ENCODE measurements at regions not wholly inside any gene's neighbourhood (a gene's known extent, or its start where the extent isn't known, plus 50 kb on each side); places are given as distances from the start of the nearest gene placed in this dataset.

DNA sequence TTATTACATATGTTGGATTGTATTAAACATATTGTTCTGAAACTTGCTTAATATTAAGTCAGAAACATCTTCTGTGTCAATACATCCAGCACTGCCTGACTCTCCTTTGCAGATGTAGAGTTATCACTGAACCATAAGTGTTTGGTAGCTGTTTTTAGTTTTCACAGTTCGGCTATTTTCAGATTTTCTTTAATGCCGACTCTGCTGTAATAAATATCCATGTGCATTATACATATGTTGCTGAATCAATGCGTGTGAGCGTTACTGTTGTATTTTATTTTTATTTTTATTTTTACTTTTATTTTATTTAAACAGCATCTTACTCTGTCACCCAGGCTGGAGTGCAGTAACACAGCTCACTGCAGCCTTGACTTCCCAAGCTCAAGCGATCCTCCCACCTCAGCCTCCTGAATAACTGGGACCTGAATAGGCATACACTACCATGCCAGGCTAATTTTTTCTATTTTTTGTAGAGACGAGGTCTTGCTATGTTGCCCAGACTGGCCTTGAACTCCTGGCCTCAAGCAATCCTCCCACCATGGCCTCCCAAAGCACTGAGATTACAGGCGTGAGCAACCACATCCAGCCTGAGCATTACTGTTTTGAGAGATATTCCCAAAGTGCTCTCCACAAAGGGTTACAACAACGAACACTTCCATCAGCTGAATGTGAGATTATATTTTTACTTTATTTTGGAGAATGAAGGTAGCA lies 50.7 kb upstream of the NOCT start:
- TF ChIP-seq SUZ12 (IDR thresholded peaks at IDR 0.05; ENCODE audit: extremely low read depth, insufficient read depth, insufficient read length): no peak
- TF ChIP-seq ZNF274 (IDR thresholded peaks at IDR 0.05; ENCODE audit: low read depth, low read length): no peak
